Spleen (tissue), 7 donors: ENCODE measurements at regions not wholly inside any gene's neighbourhood (a gene's known extent, or its start where the extent isn't known, plus 50 kb on each side); places are given as distances from the start of the nearest gene placed in this dataset.

Experiments
- CTCF ChIP-seq, 11 experiments: fragments of 200-600 bp in 7 of 11; fragments of 450-650 bp in 4 of 11; sonication (generic) in 4 of 11; IDR thresholded peaks in 8 of 11; conservative IDR thresholded peaks in 3 of 11; 1 replicate in 7 of 11; 2 replicates in 4 of 11; pipeline versions ENCODE4 v1.4.0 to v1.8.0; 2016 to 2021; ENCODE audit warnings: antibody characterized with exemption in 11 of 11, inconsistent platforms in 4 of 11, mild to moderate bottlenecking in 1 of 11
- POLR2A ChIP-seq, 3 donors: fragments of 450-650 bp; IDR thresholded peaks; one replicate each; pipeline ENCODE4 v1.5.1; 2017; ENCODE audit warnings: antibody characterized with exemption in 3 of 3, mild to moderate bottlenecking in 1 of 3
- POLR2AphosphoS5 ChIP-seq, 3 donors: sonication (generic); formaldehyde crosslinking; IDR thresholded peaks; one replicate each; pipeline ENCODE4 v1.5.1; 2017; ENCODE audit warnings: antibody characterized with exemption in 3 of 3
- donor health status: DM: no; HTN: no; CAD: no; lungs with moderate emphysema.
- donor health status: DM: no; HTN: no; CAD: no.
- donor health status: DM: no; HTN: no; CAD: no.

DNA sequence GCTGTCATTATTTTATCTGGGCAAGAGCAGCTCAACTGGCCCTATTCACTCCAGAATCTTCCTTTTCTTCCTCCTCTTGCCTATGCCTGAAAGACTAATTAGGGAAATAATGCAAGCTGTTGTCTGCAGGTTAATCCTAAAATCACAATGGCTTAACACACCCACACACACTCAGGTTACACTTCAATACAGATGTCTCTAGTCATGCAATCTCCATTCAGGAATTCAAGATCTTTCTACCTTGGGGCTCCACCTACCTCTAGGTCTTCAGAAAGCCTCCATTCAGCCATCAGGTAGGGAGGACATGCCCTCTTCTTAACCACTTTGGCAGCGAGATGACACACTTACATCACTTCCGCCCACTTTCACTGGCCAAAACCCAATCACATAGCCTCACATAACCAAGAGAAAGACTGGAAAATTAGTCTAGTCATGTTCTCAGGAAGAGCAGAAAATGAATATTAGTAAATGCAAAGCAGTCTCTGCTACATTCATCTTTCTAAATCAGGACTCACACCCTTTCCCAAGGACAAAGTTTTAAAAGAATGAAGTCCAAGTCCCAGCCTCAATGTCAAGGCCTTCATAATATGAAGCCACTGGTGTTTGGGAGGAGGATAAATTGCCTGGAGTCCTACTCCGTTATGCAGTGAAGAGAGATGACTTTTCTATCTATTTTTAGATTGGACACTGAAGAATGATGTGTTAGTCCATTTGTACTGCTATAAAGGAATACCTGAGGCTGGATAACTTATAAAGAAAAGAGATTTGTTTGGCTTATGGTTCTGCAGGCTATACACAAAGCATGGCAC is 428.1 kb downstream of the EFNA5 start:
- no peak for TF ChIP-seq CTCF (IDR thresholded peaks at IDR 0.05 in 8 of 11, conservative IDR thresholded peaks at IDR 0.05 in 3 of 11)
- TF ChIP-seq POLR2A (IDR thresholded peaks at IDR 0.05): no peak
- no peak for TF ChIP-seq POLR2AphosphoS5 (IDR thresholded peaks at IDR 0.05)
